ENCODE measurements at regions not wholly inside any gene's neighbourhood (a gene's known extent, or its start where the extent isn't known, plus 50 kb on each side); places are given as distances from the start of the nearest gene placed in this dataset.

DNA sequence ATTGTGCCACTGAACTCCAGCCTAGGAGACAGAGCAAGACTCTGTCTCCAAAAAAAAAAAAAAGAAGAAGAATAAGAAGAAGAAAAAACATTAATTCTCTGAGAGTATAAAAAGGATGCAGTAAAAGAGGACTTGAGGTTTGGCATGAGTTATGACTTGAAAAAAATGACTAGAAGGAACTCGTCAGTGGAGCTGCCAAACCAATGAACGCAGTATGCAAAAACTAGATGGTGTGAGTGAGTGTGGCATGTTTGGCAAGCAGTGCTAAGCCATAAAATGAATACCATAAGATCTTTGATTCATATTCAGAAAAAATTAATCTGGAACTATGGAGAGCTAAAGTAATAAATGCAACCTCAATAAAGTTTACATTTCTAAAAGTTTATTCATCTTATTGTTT, 68.6 kb upstream of the MEOX2 start:
- TF ChIP-seq, protein P1, sequence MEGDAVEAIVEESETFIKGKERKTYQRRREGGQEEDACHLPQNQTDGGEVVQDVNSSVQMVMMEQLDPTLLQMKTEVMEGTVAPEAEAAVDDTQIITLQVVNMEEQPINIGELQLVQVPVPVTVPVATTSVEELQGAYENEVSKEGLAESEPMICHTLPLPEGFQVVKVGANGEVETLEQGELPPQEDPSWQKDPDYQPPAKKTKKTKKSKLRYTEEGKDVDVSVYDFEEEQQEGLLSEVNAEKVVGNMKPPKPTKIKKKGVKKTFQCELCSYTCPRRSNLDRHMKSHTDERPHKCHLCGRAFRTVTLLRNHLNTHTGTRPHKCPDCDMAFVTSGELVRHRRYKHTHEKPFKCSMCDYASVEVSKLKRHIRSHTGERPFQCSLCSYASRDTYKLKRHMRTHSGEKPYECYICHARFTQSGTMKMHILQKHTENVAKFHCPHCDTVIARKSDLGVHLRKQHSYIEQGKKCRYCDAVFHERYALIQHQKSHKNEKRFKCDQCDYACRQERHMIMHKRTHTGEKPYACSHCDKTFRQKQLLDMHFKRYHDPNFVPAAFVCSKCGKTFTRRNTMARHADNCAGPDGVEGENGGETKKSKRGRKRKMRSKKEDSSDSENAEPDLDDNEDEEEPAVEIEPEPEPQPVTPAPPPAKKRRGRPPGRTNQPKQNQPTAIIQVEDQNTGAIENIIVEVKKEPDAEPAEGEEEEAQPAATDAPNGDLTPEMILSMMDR (IDR thresholded peaks at IDR 0.05; ENCODE audit: low read depth, low read length, missing input control): no peak
- TF ChIP-seq, protein P2, sequence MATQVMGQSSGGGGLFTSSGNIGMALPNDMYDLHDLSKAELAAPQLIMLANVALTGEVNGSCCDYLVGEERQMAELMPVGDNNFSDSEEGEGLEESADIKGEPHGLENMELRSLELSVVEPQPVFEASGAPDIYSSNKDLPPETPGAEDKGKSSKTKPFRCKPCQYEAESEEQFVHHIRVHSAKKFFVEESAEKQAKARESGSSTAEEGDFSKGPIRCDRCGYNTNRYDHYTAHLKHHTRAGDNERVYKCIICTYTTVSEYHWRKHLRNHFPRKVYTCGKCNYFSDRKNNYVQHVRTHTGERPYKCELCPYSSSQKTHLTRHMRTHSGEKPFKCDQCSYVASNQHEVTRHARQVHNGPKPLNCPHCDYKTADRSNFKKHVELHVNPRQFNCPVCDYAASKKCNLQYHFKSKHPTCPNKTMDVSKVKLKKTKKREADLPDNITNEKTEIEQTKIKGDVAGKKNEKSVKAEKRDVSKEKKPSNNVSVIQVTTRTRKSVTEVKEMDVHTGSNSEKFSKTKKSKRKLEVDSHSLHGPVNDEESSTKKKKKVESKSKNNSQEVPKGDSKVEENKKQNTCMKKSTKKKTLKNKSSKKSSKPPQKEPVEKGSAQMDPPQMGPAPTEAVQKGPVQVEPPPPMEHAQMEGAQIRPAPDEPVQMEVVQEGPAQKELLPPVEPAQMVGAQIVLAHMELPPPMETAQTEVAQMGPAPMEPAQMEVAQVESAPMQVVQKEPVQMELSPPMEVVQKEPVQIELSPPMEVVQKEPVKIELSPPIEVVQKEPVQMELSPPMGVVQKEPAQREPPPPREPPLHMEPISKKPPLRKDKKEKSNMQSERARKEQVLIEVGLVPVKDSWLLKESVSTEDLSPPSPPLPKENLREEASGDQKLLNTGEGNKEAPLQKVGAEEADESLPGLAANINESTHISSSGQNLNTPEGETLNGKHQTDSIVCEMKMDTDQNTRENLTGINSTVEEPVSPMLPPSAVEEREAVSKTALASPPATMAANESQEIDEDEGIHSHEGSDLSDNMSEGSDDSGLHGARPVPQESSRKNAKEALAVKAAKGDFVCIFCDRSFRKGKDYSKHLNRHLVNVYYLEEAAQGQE (IDR thresholded peaks at IDR 0.05): no peak
- TF ChIP-seq JUND (IDR thresholded peaks at IDR 0.05) (no peak), TAF1 (conservative IDR thresholded peaks at IDR 0.05) (no peak), RXRA (IDR thresholded peaks at IDR 0.05) (no peak), RAD21 (IDR thresholded peaks at IDR 0.05) (no peak), YY1 (IDR thresholded peaks at IDR 0.05) (no peak), SP1 (IDR thresholded peaks at IDR 0.05) (no peak), NR2F2 (IDR thresholded peaks at IDR 0.05) (no peak), FOXA1 (IDR thresholded peaks at IDR 0.05) (no peak)
- TF ChIP-seq, protein P3, sequence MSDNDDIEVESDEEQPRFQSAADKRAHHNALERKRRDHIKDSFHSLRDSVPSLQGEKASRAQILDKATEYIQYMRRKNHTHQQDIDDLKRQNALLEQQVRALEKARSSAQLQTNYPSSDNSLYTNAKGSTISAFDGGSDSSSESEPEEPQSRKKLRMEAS (IDR thresholded peaks at IDR 0.05): no peak
- TF ChIP-seq, protein P4, sequence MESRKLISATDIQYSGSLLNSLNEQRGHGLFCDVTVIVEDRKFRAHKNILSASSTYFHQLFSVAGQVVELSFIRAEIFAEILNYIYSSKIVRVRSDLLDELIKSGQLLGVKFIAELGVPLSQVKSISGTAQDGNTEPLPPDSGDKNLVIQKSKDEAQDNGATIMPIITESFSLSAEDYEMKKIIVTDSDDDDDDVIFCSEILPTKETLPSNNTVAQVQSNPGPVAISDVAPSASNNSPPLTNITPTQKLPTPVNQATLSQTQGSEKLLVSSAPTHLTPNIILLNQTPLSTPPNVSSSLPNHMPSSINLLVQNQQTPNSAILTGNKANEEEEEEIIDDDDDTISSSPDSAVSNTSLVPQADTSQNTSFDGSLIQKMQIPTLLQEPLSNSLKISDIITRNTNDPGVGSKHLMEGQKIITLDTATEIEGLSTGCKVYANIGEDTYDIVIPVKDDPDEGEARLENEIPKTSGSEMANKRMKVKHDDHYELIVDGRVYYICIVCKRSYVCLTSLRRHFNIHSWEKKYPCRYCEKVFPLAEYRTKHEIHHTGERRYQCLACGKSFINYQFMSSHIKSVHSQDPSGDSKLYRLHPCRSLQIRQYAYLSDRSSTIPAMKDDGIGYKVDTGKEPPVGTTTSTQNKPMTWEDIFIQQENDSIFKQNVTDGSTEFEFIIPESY (IDR thresholded peaks at IDR 0.05): no peak

All from liver (tissue), 3 donors.